Stimulated activated CD4-positive, alpha-beta T cell treated with anti-CD3 and anti-CD28 coated beads, Interleukin-4, amount 100 ng/mL, for 4 hours (primary cell): ENCODE measurements at regions not wholly inside any gene's neighbourhood (a gene's known extent, or its start where the extent isn't known, plus 50 kb on each side); places are given as distances from the start of the nearest gene placed in this dataset.

ENCODE experiments used
- DNase-seq, 2 experiments: peaks; one replicate each; pipeline ENCODE4 v3.0.0-alpha.2; 2020

DNA sequence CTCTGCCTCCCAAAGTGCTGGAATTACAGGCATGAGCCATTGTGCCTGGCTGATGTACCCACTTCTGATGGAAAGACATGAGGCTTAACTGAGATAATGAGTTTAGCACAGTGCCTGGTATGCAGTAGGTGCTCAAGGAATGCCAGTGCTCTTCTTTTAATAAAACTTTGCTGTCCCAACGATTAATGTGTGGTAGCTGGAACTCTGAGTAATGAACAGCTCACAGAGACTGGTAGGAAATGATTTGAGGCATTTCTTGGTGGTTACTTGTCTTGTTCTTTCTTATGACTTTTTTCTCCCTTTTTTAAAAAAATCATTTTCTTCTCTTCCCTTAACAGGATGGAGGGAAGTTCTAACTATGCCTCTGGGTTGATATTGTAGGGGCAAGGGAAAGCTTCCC, 235.7 kb upstream of the PWP1 start:
- DNase-seq: no peak

DNA sequence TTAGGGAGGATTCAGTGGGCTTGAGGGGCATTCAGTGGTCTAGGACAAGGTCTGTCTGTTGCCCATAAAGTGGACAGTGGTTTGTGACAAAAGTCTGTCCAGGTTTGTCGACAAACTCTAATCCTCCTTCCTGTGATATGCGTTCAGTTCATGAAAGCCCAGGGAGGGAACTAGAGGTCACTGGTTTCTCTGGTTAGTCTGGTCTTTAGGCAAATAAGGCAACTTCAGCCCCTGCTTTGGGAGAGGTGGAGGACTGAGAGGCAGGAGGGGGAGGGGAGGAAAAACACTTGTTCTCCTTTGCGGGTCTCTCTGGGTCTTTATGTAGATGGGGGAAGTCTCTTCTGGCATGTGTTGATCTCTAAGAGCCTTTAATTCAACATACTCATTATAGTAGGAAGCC, 235.1 kb upstream of the PWP1 start:
- no peak for DNase-seq

DNA sequence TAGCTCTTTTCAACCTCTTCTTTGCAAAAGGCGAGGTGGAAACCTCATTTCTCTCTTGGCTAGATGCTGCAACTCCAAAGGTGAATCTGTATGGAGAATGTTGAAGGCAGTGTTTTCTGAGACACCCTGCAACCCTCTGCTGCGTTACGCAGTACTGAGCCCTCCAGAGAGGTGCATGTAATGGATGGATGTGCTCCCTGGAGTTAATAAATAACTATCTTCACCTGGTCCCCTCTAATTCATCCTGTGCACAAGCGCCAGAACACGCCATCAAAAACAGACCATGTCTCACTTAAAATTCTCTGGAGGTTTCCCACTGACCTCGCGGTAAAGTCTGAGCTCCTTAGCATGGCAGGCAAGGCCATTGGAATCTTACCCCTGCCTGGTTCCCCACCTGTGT, 234.4 kb upstream of the PWP1 start:
- no peak for DNase-seq

DNA sequence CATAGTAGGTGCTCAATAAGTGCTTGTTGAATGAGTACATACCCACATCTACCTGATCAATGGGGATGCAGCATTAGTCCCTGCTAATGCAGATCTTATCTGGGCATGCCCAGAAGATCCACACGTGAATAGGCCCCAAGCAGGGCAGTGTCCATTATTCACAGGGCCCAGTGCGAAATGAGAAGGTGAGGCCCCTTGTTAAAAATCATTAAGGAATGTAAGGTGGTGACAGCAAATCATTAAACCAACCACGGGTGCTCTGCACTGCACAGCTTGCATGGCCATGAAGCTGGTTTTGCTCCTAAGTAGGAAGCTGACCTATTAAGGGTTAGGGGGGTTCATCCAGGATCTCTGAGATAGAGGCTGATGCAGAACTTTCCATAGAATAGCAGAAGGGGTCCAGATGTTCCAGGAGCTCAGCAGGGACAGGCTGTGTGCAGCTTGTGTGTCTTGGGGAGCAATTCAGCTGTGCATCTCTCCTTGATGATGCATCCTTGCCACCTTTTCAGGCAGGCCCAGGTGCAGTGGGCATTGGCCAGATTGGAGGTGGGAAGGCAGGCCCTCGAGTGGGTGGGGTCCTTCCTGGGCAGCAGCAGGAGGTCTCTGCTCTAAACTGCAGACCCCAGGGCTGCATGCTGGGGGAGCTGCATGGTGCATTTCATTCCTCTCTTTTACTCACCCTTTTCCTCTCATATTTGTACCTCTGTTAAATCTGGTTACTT, 231.3 kb upstream of the PWP1 start:
- no peak for DNase-seq

DNA sequence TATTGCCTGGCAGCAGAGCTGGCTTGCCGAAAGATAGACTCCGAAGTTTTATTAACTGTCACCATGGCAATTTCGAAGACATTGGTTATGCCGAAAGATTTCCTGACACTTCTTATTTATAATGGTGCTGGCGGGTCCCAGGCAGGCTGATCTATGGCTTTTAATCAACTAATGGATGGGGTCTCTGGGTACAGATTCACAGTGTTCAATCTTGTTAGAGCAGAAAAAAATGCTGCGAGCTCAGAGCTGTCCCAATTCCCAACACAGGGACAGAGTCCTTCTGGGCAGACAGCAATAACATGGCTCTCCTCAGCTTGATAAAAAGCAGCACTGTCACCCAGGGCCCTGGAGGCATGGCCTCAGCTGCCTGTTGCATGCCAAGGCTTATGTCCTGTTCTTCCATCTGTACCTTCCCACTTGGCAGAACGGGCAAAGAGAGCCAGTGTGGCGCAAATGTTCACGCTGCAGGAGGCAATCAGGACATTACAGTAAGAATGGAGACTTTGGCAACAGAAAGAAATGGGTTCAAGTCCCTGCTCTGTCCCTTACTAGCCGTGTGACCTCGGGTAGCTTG, 228.2 kb upstream of the PWP1 start:
- no peak for DNase-seq

DNA sequence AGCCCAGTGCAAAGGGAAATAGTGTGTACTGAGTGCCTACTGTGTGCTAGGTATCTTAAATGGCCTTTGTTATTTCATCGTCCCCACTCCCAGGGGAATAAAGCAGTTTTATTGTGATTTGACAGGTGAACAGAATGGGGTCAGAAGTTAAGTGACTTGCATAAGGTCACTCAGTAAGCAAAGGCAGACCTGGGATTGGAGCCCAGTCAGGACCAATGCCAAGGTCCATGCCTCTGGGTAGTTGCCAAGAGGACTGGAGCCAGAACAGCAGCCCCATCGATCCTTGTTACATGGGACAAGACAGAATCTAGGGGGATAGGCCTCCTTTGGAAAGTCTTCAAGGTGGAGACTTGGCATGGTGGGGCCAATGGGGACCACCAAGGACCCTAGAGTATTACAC, 227.4 kb upstream of the PWP1 start:
- DNase-seq: no peak

DNA sequence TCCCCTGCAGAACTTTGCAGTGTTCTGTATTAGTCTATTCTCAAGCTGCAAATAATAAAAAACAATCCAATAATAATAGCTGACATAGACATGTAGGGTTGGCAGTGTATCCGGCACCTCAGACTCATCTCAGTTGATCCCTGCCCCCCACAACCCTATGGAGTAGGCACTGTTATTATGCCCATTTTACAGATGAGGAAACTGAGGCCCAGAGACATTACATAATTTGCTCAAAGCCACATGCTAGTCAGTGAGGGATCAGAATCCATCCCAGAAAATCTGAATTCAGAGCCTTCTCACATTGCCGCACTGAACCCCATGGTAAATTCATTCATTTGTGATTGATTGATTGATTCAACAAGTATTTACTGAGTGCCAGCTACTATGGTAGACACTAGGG, 226.6 kb upstream of the PWP1 start:
- DNase-seq: no peak

DNA sequence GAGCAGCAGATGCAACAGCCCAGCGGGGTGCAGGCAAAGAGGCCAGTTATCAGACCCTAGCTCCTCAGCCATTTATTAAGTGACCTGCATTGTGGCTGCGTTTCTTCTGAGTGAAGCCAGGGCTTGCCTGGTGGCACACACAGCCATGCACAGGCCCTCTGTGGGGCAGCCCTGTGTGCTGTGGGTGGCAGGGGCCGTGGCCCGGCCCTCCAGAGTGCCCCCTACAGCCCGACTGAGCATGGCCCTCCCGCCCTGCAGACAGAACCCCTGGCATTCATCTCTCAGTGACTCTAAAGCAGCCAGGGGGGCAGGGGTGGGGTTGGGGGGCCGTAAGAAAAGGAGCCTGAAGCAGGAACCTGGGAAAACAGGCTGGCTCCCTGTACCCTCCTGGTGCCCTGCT, 226.0 kb upstream of the PWP1 start:
- DNase-seq: no peak

DNA sequence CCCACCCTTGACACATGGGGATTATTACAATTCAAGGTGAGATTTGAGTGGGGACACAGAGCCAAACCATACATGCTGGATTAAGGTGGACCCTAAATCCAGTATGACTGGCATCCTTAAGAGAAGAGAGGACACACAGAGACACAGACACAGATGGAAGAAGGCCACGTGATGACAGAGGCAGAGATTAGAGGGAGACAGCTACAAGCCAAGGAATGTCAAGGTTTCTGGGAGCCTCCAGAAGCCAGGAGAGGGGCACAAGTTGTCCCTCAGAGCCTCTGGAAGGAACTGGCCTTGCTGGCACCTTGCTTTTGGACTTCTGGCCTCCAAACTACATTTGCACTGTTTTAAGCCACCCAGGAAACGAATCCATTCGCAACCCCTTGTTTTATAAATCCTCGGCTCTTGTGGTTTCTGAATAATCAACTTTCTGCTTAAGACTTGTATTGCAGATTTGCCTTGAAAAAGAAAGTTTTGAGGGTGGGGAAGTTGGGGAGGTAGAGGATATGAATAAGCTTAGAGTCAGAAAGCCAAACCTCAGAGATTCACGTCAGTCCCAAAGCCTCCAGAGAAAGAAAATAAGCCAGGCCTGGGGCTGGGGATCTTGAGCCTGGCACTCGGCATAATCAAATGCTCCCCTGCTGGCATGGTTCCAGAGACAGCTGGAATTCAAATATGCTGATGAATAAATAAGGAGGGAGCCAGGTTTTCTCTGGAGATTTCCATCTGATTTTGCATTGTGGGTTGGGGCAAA, 224.2 kb upstream of the PWP1 start:
- DNase-seq: no peak

DNA sequence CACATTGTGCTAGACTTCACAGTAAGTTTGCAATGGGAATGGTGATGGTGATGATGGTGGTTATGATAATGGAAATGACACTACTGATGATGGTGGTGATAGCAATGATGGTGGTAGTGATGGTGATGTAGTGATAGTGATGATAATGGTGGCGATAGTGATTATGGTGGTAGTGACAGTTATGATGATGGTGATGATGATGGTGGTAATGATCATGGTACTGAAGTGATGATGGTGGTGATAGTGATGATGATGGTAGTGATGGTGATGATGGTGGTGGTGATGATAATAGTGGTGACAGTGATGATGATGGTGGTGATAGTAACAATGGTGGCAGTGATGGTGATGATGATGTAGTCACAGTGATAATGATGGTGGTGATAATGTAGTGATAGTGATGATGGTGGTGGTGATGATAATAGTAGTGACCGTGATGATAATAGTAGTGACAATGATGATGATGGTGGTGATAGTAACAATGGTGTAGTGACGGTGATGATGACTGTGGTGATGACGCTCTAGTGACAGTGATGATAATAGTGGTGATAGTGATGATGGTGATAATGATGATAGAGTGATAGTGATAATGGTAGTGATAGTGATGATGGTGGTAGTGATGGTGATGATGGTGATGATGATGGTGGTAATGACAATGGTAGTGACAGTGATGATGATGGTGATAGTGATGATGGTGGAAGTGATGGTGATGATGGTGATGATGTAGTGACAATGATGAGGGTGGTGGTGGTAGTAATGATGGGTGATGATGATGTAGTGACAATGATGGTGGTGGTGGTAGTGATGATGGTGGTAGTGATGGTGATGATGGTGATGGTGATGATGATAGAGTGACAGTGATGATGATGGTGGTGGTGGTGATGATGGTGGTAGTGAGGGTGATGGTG, 222.9 kb upstream of the PWP1 start:
- no peak for DNase-seq

DNA sequence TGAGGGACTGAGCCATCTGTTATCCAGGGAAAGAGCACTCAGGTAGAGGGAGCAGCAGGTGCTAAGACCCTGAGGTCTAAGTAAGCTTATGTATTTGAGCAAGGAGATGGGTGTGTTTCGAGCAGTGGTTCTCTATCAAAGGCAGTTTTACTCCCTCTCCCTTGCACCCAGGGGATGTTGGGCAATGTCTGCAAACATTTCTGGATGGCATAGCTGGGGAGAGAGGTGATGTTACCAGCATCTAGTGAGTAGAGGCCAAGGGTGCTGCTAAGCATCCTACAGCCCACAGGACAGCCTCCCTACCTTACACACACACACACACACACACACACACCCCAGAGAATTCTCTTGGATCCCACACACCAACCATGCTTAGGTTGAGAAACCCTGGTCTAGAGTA, 221.0 kb upstream of the PWP1 start:
- DNase-seq: no peak

DNA sequence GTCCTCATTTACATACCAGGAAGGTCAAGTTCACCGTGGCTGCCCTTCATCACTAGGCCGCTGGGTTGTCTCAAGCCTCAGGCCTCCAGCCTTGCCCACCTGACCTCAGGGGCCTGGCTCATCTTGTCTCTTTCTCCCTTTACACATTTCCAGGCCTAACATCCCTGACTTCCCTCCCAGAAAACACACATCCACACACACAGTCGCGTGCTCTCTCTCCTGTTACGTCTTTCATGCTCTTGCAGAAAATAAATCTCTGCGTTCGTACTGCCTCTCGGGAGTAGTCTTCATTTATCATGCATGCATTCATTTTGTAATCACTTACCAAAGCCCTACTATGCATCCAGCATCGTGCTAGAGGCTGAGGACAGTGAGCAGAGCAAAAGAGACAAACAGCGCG, 220.0 kb upstream of the PWP1 start:
- no peak for DNase-seq

DNA sequence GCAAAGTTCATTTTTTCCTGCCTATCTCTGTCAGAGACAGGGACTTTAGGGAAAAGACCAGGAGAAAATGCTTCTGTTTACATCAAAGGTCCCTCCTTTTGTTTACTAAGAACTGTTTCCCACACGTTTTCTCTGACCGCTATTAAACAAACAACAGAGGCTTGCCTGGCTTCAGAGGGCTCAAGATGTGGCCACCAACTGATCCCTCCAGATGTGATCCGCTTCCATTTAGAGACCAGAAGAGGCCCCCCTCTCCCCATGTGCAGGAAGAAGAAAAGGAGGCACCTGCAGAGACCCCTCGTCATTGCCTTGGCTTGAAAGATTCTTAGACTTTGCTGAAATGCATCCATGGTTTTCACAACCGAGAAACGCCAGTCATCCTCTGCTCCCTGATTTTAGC, 217.9 kb upstream of the PWP1 start:
- DNase-seq: no peak

DNA sequence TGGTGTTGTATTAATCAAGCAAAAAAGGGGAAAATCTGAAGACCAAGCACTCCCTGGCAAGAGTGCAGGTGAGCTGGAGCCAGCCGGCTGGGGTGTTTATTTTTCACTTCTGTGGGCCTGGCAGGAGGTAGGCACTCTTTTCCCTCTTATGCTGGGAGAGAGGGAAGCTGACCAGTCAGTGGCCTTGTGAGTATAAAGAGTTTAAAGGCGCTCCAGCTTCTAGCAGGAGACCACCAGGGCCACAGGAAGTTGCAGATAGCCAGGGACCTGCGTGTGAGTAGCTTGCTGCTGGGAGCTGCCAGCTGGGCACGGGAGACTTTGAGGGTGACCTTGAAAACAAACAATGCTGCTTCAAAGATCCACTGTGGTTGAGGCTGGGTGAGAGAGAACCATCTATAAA, 217.4 kb upstream of the PWP1 start:
- no peak for DNase-seq

DNA sequence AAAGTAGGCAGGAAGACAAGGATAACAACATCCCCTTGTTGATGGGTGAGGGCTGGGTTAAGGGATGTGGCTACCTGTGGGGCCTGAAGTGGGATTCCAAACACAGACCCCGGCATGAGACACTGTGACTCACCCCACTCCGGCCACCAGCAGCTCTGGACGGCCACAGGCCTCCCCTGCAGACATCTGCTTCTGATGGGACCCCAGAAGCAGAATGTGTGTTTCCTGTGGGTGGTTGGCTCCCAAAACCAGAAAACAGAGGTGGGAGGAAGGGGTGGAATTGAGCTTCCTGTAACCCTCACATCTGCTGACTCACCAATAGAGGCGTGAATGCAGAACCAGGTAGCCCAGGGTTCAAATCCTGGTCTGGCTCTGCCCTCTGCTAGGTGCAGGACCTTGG, 216.6 kb upstream of the PWP1 start:
- no peak for DNase-seq

DNA sequence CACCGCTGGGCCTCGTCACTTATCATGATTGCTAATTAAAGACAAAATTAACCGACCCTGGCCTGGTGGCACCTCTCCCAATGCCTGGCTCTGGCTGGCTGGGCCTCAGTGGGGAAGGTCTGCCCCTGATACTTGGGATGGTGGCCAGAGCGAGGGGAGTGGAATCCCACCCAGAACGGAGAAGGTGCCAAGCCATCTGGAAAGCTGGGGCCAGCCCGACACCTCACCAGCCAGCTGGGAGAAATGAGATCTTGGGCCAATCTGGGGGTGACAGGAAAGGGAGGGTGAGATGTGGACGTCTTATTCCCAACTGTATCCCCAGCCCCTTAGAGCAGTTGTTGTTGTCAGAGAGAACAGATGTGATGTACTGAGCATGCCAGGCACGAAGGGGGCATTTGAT, 215.0 kb upstream of the PWP1 start:
- no peak for DNase-seq

DNA sequence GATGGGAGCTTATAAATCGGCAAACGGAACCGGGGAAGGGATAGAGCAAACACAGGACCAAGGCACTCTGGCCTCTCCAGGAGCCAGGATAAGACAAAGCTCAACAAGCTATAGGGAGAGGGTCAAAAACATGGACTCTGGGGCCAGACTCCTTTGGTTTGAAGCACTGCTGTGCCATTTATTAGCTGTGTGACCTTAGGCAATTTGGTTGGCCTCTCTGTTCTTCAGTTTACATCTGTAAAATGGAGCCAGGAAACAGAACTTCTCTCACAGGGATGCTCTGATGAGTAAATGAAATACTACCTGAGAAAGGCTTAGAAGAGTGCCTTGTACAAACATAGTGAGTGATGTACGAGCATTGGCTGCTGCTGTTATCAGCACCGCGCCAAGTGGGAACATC, 213.3 kb upstream of the PWP1 start:
- no peak for DNase-seq

DNA sequence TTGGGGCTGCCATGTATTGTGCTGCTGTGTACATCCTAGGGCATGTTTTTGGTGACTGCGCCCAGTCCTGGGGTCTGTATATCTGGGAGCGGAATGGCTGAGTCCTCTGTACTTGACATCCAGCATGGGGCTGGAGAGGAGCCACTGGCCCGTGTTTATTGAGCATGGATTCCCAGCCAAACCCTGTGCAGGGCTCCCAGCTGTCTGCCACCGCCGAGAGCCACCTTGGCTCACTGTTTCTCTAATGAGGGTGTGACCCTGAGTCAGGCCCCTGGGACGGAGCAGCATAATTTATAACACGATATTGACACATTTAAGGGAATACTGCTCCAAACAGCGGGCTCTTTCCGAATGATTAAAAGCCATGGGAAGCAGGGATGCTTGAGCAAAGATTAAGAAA, 211.5 kb upstream of the PWP1 start:
- no peak for DNase-seq

DNA sequence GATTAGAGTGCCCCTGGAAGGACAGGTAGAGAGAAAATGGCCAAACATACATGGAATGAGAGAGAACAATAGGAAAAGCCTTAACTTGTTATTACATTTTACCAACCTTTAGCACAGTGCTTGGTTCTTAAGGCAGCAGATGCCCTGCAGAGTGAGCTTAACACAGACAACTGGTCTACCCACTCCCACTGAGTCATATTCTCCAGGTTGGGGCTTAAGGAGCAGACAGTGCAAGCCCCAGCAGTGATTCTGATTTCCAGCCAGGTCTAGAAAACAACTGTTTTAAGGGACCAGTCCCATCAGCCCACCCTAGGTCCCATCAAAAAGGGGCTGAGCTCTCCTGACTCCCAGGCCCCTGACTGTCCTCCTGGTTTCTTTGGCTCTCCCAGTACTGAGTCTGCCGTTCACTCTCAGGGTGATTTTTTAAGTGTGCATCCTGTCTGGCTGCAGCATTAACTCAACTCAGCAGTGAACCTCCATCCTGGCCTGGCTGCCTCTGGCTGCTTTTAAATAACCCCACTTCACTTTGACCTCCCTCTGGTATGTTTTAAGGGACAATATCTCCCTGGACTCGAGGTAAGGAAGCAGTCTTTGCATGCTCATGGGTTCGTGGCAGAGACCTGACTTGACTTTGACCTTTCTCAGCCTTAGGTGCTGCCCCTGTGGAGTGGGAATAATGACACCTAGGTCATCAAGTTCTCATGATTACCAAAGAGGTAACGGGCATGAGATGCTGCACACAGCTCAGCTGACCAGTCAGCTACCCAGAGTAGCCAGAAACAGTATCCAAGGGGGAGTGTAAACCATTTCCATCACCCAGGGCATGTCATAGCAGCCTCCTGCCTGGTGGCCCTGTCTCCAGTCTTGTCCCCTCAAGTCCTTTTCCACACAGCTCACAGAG, 210.7 kb upstream of the PWP1 start:
- DNase-seq: peak in 1 of 2 experiments; percentile 2

DNA sequence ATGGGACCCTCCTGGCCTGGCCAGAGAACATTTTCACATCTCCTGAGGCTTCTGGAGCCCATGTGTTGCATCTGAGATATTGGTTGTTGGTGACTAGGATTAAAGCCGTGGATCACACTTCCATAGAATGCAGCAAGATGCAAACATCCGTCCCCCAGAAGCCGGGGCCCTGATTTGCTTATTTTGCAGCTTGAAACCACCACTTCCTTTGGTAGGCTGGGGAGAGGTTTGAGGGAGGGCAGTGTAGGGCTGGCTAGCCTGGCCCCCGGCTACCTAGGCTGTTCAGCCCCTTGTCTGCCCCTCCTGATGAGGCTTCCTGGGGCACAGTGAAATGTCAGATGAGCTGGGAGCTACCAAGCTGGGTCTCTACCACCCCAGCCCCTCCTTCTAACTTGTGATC, 209.7 kb upstream of the PWP1 start:
- no peak for DNase-seq

DNA sequence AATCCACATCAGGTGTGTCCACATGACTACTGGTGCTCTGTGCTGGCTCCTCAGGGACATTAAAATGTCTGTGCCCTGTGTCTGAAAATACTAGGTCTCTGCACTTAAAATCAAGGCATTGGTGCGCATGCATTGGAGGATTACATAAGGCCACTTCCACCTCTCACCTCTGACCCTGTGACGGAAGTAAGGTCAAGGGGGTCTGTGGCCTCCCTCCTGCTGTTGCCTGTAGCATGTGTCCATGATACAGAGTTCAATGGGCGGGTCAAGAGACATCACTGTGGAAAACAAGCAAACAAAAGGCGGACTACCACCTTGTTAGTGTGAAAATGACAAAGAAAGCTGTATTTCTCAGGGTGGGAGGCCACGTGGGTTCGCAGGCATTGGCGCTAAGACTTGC, 208.6 kb upstream of the PWP1 start:
- no peak for DNase-seq

DNA sequence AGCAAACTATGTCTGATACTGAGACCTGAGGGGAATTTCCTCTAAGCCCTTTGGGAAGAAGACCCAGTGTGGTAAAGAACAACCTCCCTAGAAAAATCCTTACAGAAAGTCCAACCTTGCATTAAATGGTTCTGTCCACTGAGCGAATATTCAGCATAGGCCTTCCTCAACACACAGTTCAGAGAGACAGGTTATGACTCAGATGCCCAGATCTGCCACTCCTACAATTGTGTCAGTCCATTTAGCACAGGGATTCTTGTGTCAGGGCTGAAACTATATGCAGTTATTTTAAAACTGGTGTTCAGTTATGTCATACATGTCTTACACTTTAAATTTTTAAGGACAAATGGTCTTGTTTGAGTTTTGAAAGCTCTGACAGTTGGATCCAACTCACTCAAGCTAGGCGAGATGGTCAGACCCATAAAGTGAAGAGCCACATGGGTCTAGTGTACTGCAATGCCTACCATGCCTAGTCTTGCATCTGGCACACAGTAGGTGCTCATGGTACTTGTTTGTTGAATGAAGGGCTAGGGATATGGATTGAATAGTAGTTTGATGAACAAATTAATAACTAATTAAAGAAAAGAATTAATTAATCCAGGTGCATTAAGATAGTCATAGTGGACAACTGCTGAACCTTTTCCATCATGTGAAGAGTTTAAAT, 207.5 kb upstream of the PWP1 start:
- DNase-seq: no peak
